Umbilical cord (tissue), 1 donor: ENCODE measurements at regions not wholly inside any gene's neighbourhood (a gene's known extent, or its start where the extent isn't known, plus 50 kb on each side); places are given as distances from the start of the nearest gene placed in this dataset.
A peak's percentile ranks its signal among the peaks of the same experiment; 100 is the strongest.
"Not testable (repeated sequence)": the region's sequence is repeated elsewhere in the genome, so short reads cannot be mapped to it uniquely, and the experiment has no call there.

ENCODE experiments used
- DNase-seq: peaks from one replicate; pipeline ENCODE4 v3.0.0-alpha.2; 2015; ENCODE audit warnings: low spot score

DNA sequence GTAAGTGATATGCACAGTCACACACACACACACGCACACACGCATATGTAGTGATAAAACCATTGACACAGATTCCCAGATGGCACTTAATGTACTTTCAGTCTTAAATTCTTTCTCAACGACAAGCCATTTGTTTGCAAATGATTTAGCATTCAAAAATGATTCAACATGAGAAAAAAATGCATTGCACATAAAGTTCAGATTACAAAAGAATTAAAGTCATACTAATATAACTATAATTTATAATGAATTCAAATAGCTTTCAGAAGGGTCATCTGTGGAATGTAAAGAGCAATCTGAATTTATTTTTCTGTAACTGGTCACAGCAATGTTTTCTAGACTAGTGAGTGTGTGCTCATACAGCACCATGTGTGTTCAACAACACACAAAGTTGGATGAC, 521.6 kb upstream of the ZNF337 start:
- DNase-seq = no peak

DNA sequence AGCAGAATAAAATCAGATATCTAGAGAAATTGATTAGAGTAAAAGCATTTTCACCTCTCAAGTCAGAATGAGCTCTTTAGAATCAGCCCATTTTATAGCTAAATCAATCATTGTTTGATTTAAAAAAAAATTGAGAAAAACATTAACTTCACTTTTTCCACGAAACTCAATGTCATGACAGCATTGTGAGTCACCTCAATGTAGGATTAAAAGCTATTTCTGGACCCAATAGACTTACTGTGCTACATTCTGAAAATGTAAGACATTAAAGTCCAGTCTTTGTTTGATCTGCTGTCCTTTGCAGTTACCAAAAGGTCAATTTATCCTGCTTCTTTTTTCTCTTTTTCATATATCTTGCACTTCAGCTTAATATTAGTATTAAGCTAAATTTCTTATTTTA, 519.4 kb upstream of the ZNF337 start:
- no peak for DNase-seq

DNA sequence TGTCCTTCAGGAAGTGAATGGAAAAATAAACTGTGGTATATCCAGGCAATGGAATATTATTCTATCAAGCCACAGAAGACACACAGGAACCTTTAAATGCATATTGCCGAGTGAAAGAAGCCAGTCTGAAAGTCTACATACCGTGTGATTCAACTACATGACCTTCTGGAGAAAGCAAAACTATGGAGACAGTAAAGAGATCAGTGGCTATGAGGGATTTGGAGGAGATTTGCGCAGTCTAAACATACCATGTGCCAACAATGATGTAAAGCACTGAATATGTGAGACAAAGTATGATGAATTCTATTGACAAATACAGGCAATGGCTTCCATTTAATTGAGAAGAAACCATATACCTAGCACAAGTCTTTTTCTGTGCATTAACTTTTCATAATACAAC, 518.3 kb upstream of the ZNF337 start:
- no peak for DNase-seq

DNA sequence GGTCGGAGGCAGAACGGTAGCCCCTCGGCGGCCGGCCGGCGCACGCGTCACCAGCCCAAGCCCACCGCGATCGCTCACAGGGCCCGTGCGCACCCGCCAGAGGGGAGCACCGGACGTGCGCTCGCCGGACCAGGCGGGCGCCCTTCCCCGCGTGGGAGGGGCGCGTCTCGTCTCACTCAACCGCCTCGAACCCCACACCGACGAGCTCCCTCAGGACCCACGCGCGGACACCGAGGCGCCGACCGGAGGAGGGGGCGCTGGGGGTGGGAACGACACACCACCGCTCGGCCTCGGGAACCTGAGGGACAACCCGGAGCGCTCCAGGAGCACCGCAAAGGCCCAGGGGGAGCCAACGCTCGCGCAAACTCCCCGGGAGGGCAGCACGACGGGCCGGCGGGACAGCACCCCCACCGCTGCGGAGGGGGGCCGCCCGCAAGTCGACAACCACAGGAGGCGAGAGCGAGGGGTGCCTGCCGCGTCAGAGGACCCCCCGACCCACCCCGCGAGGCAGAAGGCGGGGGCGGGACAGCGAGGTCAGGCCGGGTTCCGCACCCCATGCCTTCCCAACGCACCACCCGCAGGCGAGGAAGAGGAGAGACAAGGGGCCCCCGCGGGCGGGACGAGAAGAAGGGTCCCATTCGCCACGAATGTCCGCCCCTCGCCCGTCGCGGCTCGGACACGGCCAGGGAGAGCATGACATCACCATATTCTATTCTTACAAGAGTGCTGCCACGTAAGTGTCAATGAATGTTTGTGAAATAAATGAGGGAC, 512.7 kb upstream of the ZNF337 start:
- DNase-seq = no peak

DNA sequence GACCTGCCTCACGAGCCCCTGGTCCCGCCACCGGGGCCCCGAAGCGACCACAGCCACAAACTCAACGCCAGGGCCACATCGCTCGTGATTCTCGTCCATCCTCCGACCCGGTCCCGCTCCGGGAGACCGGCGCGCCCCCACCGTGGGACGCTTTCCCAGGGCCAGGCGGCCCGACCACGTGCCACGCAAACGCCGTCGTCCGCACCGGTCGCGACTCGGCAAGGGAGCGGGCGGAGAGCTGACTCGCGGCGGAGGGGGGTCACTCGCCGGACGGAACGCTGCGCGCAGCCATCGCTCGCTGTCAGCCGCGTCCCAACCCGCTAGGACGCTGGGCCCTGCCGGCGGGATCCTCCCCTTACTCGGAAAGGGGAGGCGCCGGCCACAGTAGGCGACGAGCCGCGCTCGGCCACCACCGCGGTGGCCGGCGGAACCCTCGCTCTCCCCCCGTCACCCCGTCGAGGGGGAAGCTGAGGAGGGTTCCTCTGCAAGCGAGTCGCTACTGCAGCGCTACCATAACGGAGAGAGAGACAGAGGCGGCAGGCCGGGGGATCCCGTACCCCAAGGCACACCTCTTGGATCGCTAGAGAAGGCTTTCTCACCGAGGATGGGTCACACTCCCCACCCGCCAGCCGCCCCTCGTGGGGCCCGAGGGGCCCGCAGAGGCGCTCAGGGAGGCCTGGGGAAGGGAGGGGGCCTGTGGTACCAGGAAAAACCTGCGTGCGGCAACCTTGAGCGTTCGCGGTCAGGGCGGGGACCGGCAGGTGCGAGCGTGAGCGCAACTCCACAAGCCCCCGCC, 511.8 kb upstream of the ZNF337 start:
- DNase-seq = no peak

DNA sequence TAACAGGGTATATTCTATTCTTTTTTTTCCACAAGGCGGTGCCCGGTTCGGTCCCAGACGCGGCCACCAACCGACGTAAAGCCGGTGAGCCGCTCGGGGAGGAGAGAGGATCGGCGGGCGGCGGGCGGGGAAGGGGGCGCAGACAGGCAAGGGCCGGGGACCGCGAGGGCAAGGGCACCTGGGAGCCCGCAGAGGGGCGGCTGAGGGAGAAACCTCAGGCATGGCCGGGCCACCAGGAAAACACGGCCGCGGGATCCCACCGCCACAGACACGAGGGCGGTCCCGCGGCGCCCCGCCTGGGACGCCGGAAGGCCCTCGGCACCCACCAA, 511.3 kb upstream of the ZNF337 start:
- DNase-seq = not testable (repeated sequence)

DNA sequence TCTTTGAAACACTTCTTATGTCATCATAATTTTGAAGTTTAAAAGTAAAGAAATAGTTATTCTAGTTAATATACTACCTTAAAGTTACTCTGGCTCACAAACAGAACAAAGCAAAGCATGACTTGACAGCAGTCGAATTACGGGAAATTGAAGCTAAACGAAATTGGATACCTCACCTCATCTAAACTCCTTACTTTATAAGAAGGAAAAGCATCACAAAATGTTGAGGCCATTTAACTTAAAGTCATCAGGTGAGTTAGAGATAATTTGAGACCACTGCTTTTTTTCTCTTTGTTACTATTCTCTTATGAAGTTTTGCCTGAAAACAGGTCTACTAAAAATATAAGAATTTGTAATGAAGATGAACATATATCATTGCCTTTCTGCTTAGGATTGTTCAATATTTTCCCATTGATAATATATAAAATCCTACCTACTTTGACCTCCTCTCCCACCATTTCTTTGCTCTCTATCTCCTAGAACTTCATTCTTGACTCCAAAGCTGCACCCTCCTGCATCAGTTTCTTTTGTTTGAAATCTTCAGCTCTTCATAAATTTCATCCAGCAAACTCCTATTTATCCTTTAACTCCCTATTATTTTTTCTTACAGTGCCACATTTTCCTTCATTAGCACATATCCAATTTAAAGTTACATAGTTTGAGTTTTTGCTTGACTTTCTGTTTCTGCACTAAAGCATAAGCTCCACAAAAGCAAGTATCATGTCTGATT, 510.7 kb upstream of the ZNF337 start:
- no peak for DNase-seq

DNA sequence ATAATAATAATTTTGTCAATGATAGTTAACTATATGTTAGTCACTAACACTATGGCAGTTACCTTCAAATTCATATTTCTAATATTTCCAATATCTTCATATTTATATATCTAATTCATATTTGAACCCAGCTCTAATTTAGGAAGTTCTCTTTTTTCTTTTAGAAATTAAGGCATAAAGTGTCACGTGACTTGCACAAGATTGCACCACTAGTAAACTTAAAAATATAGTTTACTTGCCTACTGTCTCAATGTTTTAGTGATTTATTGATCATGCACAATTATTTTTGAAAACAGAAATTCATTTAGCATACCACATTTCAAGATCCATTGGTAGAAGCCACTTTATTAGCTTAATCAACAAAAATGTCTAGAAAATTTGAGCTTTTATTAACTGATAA, 508.7 kb upstream of the ZNF337 start:
- no peak for DNase-seq

DNA sequence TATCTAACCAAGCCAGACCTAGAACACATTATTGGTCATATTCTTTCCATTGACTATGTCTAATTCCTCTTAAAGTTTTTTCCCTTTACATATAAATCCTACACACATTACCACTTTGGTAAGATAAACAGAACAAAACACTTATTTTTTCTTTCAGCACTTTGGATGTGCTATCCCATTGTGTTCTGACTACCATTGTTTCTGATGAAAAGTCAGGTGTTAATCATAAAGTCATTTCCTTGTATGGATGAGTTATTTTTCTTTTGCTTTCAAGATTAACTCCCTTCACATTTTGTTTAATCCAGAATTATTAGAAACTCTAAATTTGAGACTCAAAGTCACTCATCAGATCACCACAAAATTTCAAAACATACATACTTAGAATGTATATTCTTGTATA, 504.4 kb upstream of the ZNF337 start:
- DNase-seq = not testable (repeated sequence)

DNA sequence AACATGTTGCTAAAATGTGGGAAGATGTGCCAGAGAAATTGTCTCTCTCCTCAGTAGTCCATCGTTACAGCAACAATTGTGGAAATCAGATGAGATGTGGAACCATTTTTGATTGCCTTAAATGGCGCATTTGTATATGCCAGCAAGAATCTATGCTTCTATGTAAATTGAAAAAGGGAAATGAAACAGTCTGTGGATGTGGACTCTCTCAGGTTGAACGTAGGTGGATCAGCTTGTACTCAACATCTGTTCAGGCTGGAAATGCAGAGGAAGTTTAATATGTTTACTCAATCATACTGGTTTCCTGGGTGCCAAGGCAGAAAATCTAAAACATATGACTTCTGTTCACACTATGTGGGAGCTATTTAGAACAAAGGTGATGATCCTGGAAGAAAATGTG, 490.7 kb upstream of the ZNF337 start:
- DNase-seq = not testable (repeated sequence)

DNA sequence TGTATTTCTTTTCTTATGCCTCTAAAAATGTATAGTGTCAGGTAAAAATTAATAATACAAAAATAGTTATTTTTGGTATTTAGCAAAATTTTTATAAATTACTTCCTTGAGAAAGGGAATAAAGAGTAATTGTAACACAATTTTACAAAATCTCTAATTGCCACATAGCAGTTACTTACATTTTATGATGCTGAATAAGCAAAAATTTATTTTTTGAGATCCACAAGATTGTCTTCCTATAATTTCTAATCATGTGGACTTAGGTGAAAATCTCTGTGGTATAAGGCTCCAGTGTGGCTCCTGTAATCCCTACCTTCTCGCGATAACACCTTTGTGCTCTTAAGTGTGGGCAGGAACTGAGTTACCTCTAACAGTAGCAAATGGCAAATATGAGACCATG, 487.1 kb upstream of the ZNF337 start:
- not testable (repeated sequence) for DNase-seq

DNA sequence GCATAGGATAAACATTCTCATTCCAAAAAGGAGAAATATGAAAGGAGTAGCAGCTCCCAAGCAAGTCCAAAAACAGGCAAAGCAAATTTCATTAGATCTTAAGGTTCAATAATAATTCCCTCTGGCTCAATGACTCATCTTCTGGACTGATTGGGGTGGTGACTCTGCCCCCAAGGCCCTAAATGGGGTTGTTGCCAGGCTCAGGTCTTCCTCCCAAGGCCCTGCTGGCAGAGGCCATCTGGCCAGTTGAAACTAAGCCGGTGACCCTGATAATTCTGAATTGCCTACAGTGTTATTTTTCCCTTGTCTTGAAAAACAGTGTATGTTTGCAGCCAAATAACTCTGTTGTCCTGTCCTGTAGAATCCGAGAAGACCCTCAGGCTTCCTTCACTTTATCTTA, 484.7 kb upstream of the ZNF337 start:
- not testable (repeated sequence) for DNase-seq

DNA sequence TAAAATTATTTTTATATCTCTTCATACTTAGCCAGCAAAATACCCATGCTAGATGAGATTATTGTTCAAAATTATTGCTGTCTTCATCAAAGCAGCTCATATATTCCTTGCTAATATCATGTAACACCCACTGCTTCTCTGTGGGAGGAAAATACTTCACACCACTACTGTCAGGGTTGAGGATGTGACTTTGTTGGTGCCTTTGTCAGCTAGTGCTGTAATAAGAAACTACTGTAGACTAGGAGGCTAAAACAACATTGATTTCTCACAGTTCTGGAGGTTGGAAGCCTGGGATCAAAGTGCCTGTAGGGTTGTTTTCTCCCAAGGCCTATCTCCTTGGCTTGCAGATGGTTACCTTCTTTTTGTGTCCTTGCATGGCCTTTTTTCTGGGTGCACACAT, 475.2 kb upstream of the ZNF337 start:
- not testable (repeated sequence) for DNase-seq

DNA sequence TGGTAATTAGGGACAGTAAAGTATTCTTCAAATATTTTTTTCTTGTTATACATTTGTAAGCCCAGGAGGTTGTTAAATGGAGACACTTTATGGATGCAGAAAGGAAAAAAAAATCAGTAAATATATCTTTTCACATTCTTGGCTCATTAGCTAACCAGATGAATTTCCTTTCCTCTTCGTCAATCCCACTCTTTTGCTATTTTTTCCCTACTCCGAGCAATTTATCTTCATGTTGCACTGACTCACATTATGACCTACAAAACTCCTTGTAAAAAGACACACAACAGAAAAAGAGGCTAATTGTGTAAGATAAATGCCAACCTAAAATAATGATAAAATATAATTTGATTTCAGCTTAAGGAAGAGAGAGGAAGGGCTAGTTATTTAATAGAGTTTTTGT, 472.9 kb upstream of the ZNF337 start:
- no peak for DNase-seq

DNA sequence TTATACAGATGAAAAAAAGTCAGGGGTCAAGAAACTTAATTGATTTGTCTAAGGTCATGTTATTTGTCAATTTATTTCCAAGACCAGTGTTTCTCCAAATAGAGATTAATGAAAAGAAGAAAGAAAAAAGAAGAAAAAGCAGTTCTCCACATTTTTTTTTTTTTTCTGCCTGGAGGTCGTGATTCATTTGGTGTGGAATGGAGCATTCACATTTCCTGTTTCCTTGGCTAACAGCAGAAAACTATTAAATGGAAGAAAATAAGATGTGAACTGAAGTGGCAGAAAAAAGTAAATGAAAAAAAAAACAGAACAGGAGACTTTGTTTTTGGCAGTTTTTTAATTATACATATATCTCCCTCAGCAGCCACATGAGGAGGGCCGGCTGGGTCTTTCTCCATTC, 470.8 kb upstream of the ZNF337 start:
- DNase-seq = peak; percentile 24

DNA sequence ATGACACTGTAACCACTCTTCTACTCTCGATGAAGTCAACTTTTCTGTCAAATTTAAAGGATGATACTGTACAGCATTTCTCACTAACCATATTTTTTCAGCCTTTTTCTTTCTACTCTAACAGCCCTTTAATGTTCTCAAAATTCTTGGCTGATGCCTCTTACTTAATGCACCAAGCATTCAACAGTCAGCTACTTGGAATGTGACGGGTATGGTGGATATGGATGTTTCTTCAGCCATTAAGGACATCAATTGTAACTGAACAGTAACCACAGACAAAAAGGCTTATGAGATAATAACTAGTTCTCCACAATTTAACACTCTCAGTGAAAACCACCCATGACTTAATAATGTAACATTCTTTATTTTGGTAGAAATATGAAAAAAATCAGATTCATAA, 467.2 kb upstream of the ZNF337 start:
- DNase-seq = peak; percentile 63

DNA sequence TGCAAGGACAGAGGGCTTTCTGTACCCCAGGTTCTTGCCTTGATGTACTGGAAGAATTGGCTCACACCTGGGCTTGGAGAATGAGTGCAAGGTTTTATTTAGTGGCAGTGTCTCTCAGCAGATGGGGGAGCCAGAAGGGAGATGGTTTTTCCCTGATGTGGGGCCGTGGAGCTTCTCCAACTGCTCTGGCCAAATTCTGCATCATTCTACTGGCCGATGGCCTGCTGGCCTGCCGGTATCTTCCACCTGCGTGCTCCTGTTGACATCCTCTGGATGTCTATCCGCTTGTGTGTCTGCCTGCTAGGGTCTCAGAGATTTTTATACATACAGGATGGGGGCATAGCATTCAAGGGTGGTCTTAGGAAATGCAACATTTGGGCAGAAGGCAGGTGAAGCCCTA, 466.5 kb upstream of the ZNF337 start:
- not testable (repeated sequence) for DNase-seq

DNA sequence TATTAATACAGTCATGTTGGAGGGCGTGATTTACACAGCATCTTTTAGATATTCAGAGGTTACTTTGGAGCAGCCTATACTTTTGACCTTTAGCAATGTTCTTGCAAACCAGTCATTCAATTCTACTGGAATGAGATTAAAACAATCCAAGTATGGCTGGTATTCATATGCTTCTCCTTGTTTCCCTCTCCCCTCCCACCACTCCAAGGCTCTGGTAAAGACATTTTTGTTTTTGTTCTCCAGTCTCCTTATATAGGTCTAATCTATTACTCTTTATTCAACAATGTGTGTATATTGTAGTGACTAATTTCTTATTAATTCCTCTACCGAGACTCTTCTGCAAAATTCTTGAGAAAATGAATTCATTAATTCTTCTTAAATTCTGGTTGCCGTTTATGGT, 465.1 kb upstream of the ZNF337 start:
- DNase-seq = not testable (repeated sequence)

DNA sequence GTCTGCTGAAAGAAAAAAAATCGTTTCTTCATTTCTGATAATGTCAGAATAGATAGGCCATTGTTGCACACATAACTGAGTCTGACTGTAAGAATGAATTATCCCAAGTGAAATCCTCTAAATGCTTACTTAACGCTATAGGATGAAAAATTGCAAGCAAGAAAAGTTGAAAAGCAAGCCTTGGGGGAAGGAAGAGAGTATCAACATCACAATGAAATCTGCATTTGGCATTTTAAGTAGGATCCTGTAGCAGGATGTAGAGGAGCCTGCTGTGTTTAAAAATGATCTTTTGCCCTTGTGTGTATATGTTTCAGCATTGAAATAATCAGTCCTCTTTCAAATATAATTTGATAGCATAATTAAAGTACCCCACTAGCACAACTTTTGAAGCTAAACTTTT, 464.3 kb upstream of the ZNF337 start:
- not testable (repeated sequence) for DNase-seq

DNA sequence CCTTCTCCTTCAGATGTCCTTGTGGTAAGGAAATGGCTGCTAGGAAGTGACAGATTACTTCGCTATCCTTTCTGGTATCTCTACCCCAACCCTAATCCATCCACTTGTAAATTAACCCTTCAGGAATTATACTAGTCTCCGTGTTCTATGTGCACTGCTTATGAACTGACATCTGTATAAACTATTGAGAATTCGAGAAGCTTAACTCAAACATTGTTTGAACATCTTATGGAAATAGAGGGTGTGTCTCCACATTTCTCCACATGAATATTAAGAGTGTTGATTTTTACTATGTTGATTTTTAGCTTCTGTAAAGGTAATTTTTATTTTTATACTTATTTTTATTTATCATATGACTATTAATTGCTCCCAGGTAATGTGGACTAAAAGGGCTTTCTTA, 457.6 kb upstream of the ZNF337 start:
- DNase-seq = no peak

DNA sequence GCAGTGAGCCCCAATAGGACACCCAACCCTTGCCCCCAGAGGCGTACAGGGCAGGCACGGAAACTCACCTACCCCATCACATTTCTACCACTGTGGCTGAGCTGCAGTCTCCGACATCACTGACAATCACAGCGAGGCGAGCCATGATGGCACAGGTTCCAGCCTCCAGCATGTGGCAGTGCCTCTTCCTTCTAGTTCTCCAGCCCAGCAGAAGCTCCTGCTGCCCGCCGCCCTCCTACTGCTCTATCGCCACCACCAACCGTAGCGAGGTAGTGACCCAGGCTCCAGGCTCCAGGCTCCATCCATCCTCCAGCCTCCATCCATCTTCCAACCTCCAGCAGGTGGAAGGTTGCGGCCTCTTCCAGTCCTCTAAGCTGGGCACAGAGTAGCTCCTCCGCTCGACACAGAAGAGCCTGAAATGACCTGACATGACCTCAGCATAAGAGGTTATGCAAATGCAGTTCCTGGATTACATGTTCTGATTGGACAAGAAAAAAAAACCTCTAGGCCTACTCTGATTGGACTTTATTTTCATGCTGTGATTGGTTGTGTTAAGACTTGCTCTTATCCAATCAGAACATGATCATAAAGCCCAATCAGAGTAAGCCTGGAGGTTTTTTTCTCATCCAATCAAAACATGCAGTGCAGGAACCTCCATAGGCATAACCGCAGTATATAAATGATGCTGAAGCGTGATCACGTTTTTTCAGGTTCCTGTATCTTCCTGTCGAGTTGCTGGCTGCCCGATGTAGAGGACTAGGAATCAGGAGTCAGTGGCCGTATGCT, 438.9 kb upstream of the ZNF337 start:
- no peak for DNase-seq

DNA sequence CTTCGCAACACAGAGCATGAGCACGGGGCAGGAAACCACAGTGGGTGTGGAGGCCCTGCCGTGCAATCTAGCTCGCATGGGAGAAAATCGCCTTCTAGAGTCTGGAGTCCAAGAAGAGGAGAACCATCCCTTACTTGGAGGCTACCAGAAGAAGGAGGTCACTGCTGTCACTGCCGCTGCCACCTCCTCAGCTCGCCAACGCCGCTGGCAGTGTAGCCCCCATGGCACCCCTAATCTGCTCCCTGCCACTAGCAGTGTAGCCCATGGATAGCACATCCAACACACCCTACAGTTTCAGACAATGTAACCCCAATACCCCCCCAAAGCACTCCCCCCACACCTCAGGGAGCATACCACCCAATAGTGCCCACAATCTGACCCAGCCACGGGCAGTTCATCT, 438.0 kb upstream of the ZNF337 start:
- no peak for DNase-seq
